ENCODE measurements at regions not wholly inside any gene's neighbourhood (a gene's known extent, or its start where the extent isn't known, plus 50 kb on each side); places are given as distances from the start of the nearest gene placed in this dataset.

DNA sequence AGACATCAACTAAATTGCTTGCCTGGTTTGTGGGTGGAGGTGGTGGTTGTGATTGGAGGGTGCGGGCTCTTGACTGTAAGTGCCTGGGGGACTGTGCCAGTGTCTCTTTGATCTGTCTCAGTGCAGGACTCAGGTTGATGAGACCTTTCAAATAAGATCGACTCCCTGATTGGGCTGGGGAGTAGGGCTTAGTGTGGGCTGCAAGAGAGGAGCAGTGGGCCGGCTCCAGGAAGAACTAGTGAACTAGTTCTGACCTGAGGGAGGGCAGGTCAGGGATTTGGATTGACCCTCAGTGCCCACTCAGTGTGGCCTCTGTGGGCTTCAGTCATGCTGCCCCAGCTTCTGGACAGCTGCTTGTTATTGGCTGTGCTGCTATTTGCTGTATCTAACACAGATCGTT lies 130.6 kb upstream of the CACNA1E start:
- no peak for TF ChIP-seq CTCF (conservative IDR thresholded peaks at IDR 0.05; ENCODE audit: low read depth, low read length)
- no peak for TF ChIP-seq POLR2A (IDR thresholded peaks at IDR 0.05; ENCODE audit: low read depth, low read length)
- no peak for TF ChIP-seq RAD21 (IDR thresholded peaks at IDR 0.05; ENCODE audit: low read length)

Measured in IMR-90 (cell line).